GM12892 (cell line): ENCODE measurements at regions not wholly inside any gene's neighbourhood (a gene's known extent, or its start where the extent isn't known, plus 50 kb on each side); places are given as distances from the start of the nearest gene placed in this dataset.

Experiments used
- DNase-seq: peaks from one replicate; pipeline ENCODE4 v3.0.0; 2011; ENCODE audit not compliant: insufficient read length
- FAIRE-seq: peaks from 2 replicates; lab custom pipeline; 2011; peaks lifted over from hg19 to GRCh38; lab: Jason Lieb, UNC
- POLR2A ChIP-seq: IDR thresholded peaks from 2 replicates; pipeline ENCODE4 v1.6.1; 2011; ENCODE audit warnings: low read depth, low read length, control low read depth
- POLR2AphosphoS5 ChIP-seq: IDR thresholded peaks from 2 replicates; pipeline ENCODE4 v1.6.1; 2011; ENCODE audit warnings: low read depth, low read length, control low read depth
- TAF1 ChIP-seq: IDR thresholded peaks from 2 replicates; pipeline ENCODE4 v1.6.1; 2011; ENCODE audit warnings: low read depth, mild to moderate bottlenecking, control low read depth, low read length, borderline replicate concordance

DNA sequence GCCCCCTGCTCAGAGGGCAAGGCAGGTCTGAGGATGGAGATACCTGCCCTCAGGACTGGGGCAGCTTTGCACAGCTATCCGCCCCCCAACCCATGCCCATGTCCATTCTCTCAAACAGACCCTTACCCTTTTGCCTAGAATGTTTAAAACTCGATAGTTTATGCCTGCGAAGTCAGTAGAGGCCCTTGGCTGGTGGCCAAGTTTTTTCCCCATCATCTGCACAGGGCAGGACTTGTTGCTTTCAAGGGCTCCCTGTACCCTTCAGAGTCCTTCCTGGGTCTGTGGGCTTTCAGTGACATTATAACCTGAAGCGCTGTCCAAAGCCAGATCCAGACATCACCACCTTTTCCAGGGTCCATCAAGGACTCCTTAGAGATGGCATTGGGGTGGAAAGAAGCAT is 148.7 kb upstream of the ZNF644 start:
- FAIRE-seq, result no peak
- TF ChIP-seq POLR2AphosphoS5 (no peak), POLR2A (no peak), TAF1 (no peak)

DNA sequence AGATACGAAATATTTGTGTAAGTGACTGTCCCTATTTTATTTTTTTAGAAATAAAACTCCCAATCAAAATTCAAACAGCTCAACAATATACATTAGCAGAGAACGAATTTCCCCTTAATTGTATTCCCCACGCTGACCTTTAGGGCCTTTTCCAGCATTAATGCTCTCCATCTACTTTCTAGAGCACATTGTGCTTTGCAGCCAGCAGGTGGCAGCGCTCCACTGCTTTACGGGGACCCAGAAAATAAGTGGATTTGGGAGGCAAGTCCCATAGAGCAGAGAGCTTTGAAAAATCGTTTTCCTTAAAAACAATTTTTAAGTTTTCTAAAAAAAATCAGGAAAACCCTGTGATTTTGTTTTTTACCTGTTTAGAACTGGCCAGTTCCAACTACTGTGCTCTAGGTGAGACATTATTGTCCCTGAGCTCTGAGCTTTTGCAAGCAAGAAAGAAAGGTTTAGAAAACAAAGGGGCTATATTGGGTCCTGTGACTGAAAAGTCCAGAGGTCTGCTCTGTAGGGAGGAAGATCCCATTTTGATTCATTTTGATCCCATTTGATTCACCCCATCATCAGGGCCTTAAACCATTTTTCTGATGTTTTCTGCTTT is 144.4 kb upstream of the ZNF644 start:
- DNase-seq, result no peak
- FAIRE-seq, result peak; percentile 14
- TF ChIP-seq TAF1 (no peak), POLR2AphosphoS5 (no peak), POLR2A (no peak)

More for the DNA sequence above, 148.7 kb upstream of the ZNF644 start:
- no peak for DNase-seq

DNA sequence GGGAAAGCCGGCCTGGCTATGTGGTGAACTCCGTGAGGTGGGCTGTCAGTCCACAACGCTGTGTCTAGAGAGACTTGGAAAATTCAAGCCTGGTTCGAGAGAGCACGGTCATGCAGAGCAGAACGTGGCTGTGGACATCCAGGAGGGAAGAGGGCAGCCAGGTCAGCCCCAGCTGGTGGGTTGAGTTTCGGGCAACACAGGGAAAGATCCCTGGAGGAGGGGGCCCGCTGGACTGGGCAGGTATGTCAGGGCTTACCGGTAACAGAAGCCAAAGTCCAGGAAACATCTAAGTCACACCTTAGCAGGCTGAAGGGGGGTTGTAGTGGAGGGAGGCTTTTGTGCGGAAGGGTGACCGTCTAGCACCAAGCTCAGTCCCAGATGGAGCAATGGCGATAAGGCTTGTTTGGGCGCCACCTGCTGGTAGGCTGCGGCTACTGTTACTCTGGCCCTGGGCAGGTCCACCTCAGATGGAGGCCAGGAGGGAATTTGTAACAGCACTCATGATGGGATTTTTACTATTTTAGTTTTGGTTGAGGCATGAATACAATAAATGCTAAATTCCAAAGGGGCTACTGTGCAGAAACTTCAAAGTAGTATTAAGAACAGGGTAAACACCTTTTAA is 143.3 kb upstream of the ZNF644 start:
- DNase-seq (peak; percentile 42), FAIRE-seq (peak; percentile 89)
- no peak for TF ChIP-seq POLR2AphosphoS5
- no peak for TF ChIP-seq POLR2A
- no peak for TF ChIP-seq TAF1

DNA sequence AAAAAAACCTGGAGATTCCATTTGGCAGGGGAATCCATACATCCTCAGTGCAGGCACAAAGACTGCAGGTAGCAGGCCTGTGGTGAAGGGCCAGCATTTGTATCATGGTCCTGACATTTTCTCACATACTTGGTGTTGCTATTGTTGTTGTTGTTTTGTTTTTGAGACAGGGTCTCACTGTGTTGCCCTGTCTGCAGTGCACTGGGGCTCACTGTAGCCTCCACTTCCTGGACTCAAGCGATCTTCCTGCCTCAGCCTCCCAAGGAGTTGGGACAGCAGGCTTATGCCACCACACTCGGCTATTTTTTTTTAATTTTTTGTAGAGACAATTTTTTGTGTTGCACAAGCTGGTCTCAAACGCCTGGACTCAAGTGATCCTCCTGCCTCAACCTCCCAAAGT is 140.8 kb upstream of the ZNF644 start:
- no peak for DNase-seq
- TF ChIP-seq TAF1, result no peak
- TF ChIP-seq POLR2AphosphoS5, result no peak
- TF ChIP-seq POLR2A, result no peak
- FAIRE-seq, result no peak

DNA sequence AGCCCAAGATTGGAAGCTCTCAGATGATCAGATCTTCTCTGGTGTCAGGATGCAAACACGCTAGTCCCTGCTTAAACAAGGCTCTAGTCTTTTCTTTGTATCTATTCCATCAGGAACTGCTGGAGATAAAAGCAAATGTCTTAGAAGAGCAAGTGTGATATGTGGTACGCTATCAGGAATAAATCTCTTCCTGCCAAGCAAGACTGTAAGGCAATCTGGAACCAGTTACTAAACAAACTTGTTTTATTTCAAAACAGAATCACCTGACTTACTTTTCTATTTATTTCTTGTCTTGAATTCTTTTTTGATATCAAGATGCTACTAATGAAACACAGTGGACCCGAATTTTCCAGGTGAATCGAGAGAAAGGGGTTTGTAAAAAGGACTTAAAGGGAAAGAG is 139.9 kb upstream of the ZNF644 start:
- TF ChIP-seq POLR2A, result no peak
- no peak for TF ChIP-seq TAF1
- no peak for TF ChIP-seq POLR2AphosphoS5
- no peak for FAIRE-seq
- DNase-seq, result no peak

DNA sequence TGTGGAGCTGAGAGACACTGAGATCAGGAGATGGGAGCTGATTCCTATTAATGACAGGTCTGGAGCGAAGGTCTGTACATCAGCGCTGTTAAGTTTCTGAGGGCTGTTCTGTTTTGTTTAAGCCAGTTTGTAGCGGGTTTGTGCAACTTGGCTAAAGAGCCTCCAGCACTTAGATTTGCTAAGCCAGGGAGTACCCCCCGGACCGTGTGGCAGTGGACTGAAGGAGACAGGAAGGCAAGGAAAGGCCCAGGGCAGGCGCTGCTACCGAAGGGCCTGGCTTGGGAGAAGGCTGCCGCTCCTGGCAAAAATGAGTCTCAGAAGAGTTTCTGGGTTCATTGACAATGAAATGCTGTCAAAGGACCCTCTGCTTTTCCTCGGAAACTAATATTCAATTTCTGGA is 139.3 kb upstream of the ZNF644 start:
- DNase-seq, result no peak
- TF ChIP-seq POLR2AphosphoS5 (no peak), TAF1 (no peak)
- FAIRE-seq, result no peak

DNA sequence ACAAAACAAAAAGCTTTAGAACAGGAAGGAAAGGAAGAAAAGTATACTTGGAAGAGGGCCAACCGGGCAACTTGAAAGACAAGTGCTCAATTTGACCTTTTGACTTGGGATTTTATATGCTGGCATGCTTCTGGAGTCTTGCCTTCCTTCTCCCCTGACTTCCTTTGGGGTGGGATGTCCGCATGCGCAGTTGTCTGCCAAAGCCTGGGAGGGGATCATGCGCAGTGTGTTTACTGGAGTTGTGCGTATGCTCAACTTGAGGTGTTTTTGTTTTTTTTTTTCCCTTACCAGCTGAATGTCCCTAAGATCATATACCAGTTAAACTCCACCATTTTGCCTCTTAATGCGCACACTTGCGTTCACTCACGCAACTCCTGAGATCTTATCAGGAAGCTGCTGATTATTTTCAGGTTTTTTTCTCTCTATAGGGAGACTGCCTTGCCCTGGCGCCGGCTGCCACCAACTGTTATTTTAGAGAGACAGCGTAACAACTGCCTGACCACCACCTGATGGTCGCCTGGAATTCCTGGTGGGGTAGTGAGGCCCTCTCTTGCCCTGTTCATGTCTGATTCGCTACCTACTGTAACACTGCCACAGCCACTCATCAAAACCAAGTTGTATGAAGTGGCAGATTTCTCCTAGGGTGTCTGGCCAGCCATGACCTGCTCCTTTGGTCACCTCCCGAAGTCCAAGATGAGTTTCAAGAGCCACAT is 138.7 kb upstream of the ZNF644 start:
- FAIRE-seq (no peak), DNase-seq (no peak)
- TF ChIP-seq TAF1 (no peak), POLR2A (no peak), POLR2AphosphoS5 (no peak)

DNA sequence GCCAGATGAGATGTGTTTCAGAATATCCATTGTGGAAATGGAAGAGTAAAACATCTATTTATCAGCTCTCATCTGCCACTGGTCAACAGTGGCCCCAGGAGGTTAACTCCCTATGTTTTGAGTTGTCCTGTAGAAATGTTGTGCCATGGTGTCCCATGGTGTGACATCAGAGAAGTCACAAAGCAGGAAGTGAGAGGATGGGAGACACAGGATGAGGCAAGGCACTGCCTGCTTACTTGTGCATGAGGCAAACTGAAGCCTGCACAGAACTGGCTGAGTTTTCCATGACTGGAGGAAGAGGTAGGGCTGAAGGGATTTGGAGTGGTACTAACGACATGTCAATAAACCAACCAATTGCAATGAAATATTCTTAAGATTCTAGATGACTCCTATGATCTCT is 131.5 kb upstream of the ZNF644 start:
- TF ChIP-seq POLR2A (no peak), POLR2AphosphoS5 (no peak), TAF1 (no peak)
- DNase-seq (no peak), FAIRE-seq (no peak)

DNA sequence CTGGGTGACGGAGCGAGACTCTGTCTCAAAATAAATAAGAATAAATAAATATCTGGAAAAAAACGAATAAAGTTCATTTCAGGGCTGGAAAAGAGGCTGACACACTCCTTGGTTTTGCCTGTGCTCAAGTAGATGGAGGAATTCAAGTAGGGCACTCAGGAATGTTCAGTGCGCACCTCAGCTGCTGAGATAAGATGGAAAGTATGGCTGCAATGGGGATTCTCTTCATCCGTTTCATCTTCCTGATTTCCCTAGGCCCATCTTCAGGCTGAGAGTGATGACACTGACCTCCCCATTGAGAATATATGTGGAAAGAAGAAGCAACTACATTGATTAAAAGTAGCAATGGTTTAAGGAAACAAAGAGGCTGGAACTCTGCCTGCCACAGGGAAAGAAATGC is 130.5 kb upstream of the ZNF644 start:
- no peak for TF ChIP-seq TAF1
- no peak for TF ChIP-seq POLR2AphosphoS5
- TF ChIP-seq POLR2A, result no peak
- DNase-seq, result no peak
- no peak for FAIRE-seq

DNA sequence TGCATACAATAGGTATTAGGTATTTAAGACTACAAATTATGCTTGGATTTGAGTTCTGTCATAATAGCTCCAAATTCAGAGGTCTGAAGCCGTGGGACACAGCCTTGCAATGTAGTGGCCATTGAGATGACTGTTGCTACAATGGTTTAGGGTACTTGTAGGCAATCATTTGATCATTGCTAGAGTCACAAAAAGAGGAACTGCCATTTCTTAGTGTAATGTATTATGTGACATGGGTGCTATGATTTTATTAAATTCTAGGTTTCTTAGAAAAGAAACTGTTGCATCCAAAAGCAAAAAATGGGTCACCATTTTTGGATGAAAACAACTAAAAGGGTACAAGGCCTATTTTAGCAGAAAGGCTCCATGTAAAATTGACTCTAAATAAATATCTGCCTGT is 129.9 kb upstream of the ZNF644 start:
- DNase-seq, result no peak
- FAIRE-seq, result no peak
- no peak for TF ChIP-seq POLR2AphosphoS5
- TF ChIP-seq TAF1, result no peak
- no peak for TF ChIP-seq POLR2A

DNA sequence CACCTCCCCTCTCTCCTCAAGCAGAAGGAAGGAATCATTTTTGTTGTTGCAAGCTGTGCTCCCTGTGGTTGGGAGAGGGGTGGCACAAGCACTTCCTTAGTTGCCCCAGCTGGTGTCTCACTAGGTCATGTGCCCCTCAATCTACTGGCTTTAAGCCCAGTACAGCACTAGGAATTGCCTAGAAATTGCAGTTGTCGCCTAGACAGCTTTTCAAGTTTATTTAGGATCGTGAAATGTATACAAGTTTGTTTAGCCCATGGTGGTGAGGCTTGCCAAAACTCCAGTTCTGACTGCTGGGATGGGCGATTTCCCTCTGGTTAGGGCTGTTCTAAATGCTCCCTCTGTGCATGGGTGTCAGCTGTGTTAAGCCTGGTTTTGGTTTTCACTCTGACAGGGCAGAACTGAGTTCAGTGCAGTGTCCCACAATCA is 126.8 kb upstream of the ZNF644 start:
- no peak for FAIRE-seq
- TF ChIP-seq POLR2A, result no peak
- TF ChIP-seq POLR2AphosphoS5, result no peak
- TF ChIP-seq TAF1, result no peak
- DNase-seq, result no peak

DNA sequence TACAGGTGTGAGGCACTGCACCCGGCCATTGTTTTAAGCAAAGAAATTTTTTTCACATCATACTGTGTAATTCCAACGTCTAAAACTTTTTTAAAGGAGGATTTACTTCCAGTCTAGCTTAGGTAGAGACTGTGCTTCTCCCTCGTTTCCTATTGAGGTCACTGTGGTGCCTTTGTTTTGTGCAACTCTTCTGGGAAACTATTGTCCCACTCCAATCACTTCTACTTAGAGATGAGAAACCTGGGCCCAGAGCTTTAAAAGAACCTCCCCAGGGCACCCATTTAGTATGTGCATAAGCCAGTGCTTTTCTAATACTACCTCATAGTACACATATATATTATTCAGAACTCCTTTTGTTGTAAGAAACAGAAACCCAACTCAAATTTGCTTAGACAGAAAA is 120.0 kb upstream of the ZNF644 start:
- FAIRE-seq (no peak), DNase-seq (no peak)
- TF ChIP-seq POLR2AphosphoS5 (no peak), POLR2A (no peak), TAF1 (no peak)

DNA sequence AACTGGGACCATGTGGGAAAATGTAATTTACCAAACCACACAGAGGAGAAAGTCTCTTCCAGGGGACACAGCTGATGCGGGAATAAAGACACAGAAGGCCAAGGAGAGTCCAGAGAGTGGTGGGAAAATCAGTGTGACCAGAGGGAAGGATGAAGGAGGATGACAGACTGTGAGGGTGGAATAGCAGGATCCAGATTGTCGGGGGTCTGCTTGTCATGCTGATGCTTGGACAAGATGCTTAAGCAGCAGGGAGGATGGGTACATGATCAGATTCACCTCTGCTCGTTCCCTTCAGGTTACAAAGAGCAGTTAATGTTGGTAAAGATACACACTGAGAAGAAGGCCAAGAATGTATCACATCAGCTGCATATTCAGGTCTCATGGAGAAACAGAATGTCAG is 117.1 kb upstream of the ZNF644 start:
- FAIRE-seq (no peak), DNase-seq (no peak)
- TF ChIP-seq POLR2AphosphoS5 (no peak), TAF1 (no peak), POLR2A (no peak)
